AG10803 (cell line): ENCODE measurements at regions not wholly inside any gene's neighbourhood (a gene's known extent, or its start where the extent isn't known, plus 50 kb on each side); places are given as distances from the start of the nearest gene placed in this dataset.

ENCODE experiments used
- DNase-seq: peaks from one replicate; pipeline ENCODE4 v3.0.0; 2010; ENCODE audit warnings: low read depth
- H3K4me3 ChIP-seq: 2 replicates; pipeline ENCODE4 v1.5.1; 2011; ENCODE audit warnings: mild to moderate bottlenecking, low read length, control low read depth
- TF ChIP-seq, protein P1 (sequence below): conservative IDR thresholded peaks from 2 replicates; pipeline ENCODE4 v1.5.1; 2011; ENCODE audit warnings: mild to moderate bottlenecking, low read length, control low read depth, inconsistent platforms

DNA sequence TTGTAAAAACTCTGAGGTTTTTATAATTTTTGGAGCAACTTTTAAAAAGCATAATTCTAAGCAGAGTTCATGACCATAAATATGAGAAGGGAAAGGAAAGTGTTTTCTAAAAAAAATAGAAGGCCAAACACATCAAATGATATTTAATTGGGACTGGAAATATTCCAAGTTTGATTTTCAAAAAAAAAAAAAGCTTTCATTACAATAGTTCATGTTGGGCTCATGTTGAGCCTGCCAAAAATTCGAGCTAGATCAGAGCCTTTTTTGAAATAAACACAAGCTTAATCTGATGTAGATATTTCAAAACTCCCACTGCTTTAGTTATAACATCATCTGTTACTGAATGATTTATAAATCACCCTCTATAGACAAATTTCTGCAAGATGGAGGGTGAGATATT is 163.4 kb upstream of the DEFB112 start:
- TF ChIP-seq, protein P1, sequence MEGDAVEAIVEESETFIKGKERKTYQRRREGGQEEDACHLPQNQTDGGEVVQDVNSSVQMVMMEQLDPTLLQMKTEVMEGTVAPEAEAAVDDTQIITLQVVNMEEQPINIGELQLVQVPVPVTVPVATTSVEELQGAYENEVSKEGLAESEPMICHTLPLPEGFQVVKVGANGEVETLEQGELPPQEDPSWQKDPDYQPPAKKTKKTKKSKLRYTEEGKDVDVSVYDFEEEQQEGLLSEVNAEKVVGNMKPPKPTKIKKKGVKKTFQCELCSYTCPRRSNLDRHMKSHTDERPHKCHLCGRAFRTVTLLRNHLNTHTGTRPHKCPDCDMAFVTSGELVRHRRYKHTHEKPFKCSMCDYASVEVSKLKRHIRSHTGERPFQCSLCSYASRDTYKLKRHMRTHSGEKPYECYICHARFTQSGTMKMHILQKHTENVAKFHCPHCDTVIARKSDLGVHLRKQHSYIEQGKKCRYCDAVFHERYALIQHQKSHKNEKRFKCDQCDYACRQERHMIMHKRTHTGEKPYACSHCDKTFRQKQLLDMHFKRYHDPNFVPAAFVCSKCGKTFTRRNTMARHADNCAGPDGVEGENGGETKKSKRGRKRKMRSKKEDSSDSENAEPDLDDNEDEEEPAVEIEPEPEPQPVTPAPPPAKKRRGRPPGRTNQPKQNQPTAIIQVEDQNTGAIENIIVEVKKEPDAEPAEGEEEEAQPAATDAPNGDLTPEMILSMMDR: no peak
- no peak overlapping the region for H3K4me3 ChIP-seq
- no peak for DNase-seq

DNA sequence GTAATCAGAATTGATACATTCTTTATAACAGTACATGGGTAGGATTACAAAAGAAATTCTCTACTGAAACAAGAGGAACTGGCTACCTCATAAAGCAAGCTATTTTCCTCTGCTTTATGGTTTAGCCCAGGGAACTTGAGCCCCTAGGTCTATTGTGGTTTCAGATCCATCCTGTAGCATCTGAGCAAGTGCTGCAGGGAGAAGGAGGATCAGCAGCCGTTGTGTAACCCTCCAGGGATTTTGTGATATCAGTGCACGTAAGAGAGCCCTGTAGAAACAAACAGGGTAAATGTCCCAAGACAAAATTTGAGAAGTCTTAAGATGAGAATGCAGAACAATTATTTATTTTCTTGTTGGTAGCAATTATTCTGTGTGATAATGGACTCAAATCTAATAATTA is 165.2 kb upstream of the DEFB112 start:
- no peak overlapping the region for H3K4me3 ChIP-seq
- TF ChIP-seq, protein P1: no peak
- no peak for DNase-seq

GRCh38 chr6:50217841-50218240 is 168.1 kb upstream of the DEFB112 start:
- TF ChIP-seq, protein P1: no peak
- no peak for DNase-seq
- H3K4me3 ChIP-seq: no peak overlapping the region

- H3K4me3 ChIP-seq: no peak overlapping the region
- DNase-seq: no peak
- TF ChIP-seq, protein P1: no peak
These were observed 186.4 kb upstream of the DEFB112 start for GRCh38 chr6:50236164-50236563.

- H3K4me3 ChIP-seq: no peak overlapping the region
- no peak for DNase-seq
- TF ChIP-seq, protein P1: no peak
These were observed 190.1 kb upstream of the DEFB112 start for GRCh38 chr6:50239853-50240252.

GRCh38 chr6:50240986-50241385 is 191.3 kb upstream of the DEFB112 start:
- TF ChIP-seq, protein P1: no peak
- DNase-seq: no peak
- H3K4me3 ChIP-seq: no peak overlapping the region

GRCh38 chr6:50249493-50249892 is 199.8 kb upstream of the DEFB112 start:
- DNase-seq: no peak
- H3K4me3 ChIP-seq: no peak overlapping the region
- TF ChIP-seq, protein P1: no peak
